Transverse colon (tissue), 4 donors: ENCODE measurements at regions not wholly inside any gene's neighbourhood (a gene's known extent, or its start where the extent isn't known, plus 50 kb on each side); places are given as distances from the start of the nearest gene placed in this dataset.

ENCODE experiments used
- EP300 ChIP-seq: sonication (generic); formaldehyde crosslinking; IDR thresholded peaks from one replicate; pipeline ENCODE4 v1.6.1; 2017; ENCODE audit warnings: antibody characterized with exemption, low read depth
- POLR2A ChIP-seq: fragments of 450-650 bp; IDR thresholded peaks from one replicate; pipeline ENCODE4 v1.6.1; 2016; ENCODE audit warnings: antibody characterized with exemption, mild to moderate bottlenecking, moderate library complexity
- POLR2AphosphoS5 ChIP-seq, 3 donors: sonication (generic); formaldehyde crosslinking; IDR thresholded peaks; one replicate each; pipeline ENCODE4 v1.6.1; 2016; ENCODE audit warnings: antibody characterized with exemption in 3 of 3
- TF ChIP-seq, protein P1 (sequence below), 5 experiments: fragments of 200-600 bp in 3 of 5; fragments of 450-650 bp in 2 of 5; sonication (generic) in 3 of 5; IDR thresholded peaks; 1 replicate in 2 of 5; 2 replicates in 3 of 5; pipeline ENCODE4 v1.5.1; 2016 to 2017; ENCODE audit warnings: antibody characterized with exemption in 5 of 5, inconsistent platforms in 3 of 5, mild to moderate bottlenecking in 2 of 5, moderate library complexity in 1 of 5

DNA sequence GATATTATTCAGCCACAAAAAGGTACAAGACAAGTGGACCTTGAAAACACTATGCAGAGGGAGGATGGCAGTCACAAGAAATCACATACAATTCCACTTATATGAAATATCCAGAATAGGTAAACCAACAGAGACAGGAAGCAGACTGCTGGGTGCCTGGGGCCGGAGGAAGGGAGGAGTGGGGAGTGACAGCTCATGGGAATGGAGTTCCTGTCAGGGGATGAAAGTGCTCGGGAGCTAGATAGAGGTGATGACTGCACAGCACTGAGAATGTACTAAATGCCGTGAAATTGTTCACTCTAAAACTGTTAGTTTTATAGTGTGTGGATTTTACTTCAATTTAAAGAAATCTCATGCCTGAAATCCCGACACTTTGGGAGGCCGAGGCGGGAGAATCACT is 74.2 kb upstream of the MED9 start:
- TF ChIP-seq, protein P1, sequence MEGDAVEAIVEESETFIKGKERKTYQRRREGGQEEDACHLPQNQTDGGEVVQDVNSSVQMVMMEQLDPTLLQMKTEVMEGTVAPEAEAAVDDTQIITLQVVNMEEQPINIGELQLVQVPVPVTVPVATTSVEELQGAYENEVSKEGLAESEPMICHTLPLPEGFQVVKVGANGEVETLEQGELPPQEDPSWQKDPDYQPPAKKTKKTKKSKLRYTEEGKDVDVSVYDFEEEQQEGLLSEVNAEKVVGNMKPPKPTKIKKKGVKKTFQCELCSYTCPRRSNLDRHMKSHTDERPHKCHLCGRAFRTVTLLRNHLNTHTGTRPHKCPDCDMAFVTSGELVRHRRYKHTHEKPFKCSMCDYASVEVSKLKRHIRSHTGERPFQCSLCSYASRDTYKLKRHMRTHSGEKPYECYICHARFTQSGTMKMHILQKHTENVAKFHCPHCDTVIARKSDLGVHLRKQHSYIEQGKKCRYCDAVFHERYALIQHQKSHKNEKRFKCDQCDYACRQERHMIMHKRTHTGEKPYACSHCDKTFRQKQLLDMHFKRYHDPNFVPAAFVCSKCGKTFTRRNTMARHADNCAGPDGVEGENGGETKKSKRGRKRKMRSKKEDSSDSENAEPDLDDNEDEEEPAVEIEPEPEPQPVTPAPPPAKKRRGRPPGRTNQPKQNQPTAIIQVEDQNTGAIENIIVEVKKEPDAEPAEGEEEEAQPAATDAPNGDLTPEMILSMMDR (IDR thresholded peaks at IDR 0.05), result no peak
- TF ChIP-seq POLR2A (no peak), POLR2AphosphoS5 (IDR thresholded peaks at IDR 0.05) (no peak), EP300 (no peak)
